Panc1 (cell line): ENCODE measurements at regions not wholly inside any gene's neighbourhood (a gene's known extent, or its start where the extent isn't known, plus 50 kb on each side); places are given as distances from the start of the nearest gene placed in this dataset.

Experiments
- ATAC-seq: fragments of 200-7000 bp; cut with Tn5 transposase; 2 replicates; pipeline ENCODE4 v1.9.1; 2020; ENCODE audit warnings: mild to moderate bottlenecking, moderate library complexity
- BruUV-seq: library from RNA; stranded (reverse); fragments of 400-500 nt; replicated peaks from 2 replicates; lab custom pipeline; 2021; lab: Mats Ljungman, UMichigan
- CTCF ChIA-PET: fragments of 300-600 bp; sonication (Branson Sonifier 250); formaldehyde crosslinking; loops from one replicate; lab custom pipeline; 2022; ENCODE audit warnings: antibody characterized with exemption; lab: Charles Lee
- POLR2A ChIA-PET: fragments of 300-600 bp; sonication (Branson Sonifier 250); formaldehyde crosslinking; loops from one replicate; lab custom pipeline; 2022; ENCODE audit warnings: antibody characterized with exemption; lab: Charles Lee
- DNase-seq: peaks from one replicate; pipeline ENCODE4 v3.0.0-alpha.2; 2010; ENCODE audit warnings: low read depth, low spot score
- H3K27ac ChIP-seq: 2 replicates; pipeline ENCODE4 v1.5.1; 2011; ENCODE audit warnings: mild to moderate bottlenecking, low read length, inconsistent platforms
- H3K27me3 ChIP-seq: fragments of 200-500 bp; sonication (Bioruptor generic); 2 replicates; pipeline ENCODE4 v1.6.0; 2014; ENCODE audit warnings: low read length, inconsistent platforms; ENCODE audit not compliant: control insufficient read depth, insufficient read depth
- H3K36me3 ChIP-seq: fragments of 200-500 bp; sonication (Bioruptor generic); 2 replicates; pipeline ENCODE4 v1.5.1; 2014; ENCODE audit warnings: inconsistent platforms, mild to moderate bottlenecking, low read length, moderate library complexity; ENCODE audit not compliant: control insufficient read depth, insufficient read depth
- H3K4me1 ChIP-seq: 2 replicates; pipeline ENCODE4 v1.5.1; 2011; ENCODE audit warnings: inconsistent platforms, mild to moderate bottlenecking, low read length, moderate library complexity; ENCODE audit not compliant: control insufficient read depth, insufficient read depth
- H3K4me3 ChIP-seq, 2 experiments: 2 replicates each; pipeline ENCODE4 v1.5.1; 2011 to 2012; ENCODE audit warnings: low read depth in 2 of 2, low read length in 2 of 2, mild to moderate bottlenecking in 2 of 2, inconsistent platforms in 1 of 2, moderate library complexity in 1 of 2
- H3K9me3 ChIP-seq: fragments of 200-500 bp; sonication (Bioruptor generic); 2 replicates; pipeline ENCODE4 v1.5.1; 2014; ENCODE audit warnings: low read depth, mild to moderate bottlenecking, inconsistent platforms, low read length, moderate library complexity; ENCODE audit not compliant: control insufficient read depth, insufficient read depth
- CTCF ChIP-seq: fragments of 450-650 bp; IDR thresholded peaks from 2 replicates; pipeline ENCODE4 v1.5.1; 2017; ENCODE audit warnings: mild to moderate bottlenecking
- POLR2AphosphoS5 ChIP-seq: IDR thresholded peaks from 2 replicates; pipeline ENCODE4 v1.6.1; 2012; ENCODE audit warnings: mild to moderate bottlenecking, low read depth, low read length, moderate library complexity
- REST ChIP-seq, 2 experiments: IDR thresholded peaks; 2 replicates each; pipeline ENCODE4 v1.6.1; 2011 to 2012; ENCODE audit warnings: low read depth in 2 of 2, control low read depth in 1 of 2, low read length in 1 of 2, mild to moderate bottlenecking in 1 of 2, moderate library complexity in 1 of 2; ENCODE audit not compliant: insufficient read depth in 1 of 2
- SIN3A ChIP-seq: IDR thresholded peaks from 2 replicates; pipeline ENCODE4 v1.6.1; 2012; ENCODE audit warnings: low read depth, mild to moderate bottlenecking, low read length, moderate library complexity, borderline replicate concordance; ENCODE audit not compliant: insufficient read depth
- TCF7L2 ChIP-seq: IDR thresholded peaks from 2 replicates; pipeline ENCODE4 v1.6.1; 2011; ENCODE audit warnings: mild to moderate bottlenecking, low read depth, low read length, inconsistent platforms
- in situ Hi-C: cut with HindIII; loops from 2 replicates; pipeline ENCODE4 v1.10.0; 2016; ENCODE audit warnings: low sequenced_read_pairs, low pct_unique_long_range_greater_than_20kb
- intact Hi-C: fragments of 100-400 bp; cut with micrococcal nuclease; formaldehyde crosslinking; loops from one replicate; pipeline ENCODE4 v1.10.0; 2022; ENCODE audit not compliant: unreplicated experiment

GRCh38 chr15:26472661-26473060 lies 300.2 kb downstream of the GABRB3 start:
- no peak overlapping the region for H3K27ac ChIP-seq
- DNase-seq (no peak), ATAC-seq (no peak)
- no peak overlapping the region for H3K4me3 ChIP-seq
- H3K36me3 ChIP-seq = no peaks in the 10 kb centered on the region
- ChIA-PET POLR2A (no interaction called here), CTCF (no interaction called here)
- H3K9me3 ChIP-seq = no peaks in the 10 kb centered on the region
- in situ Hi-C loops = no loop called here
- no peaks in the 10 kb centered on the region for H3K4me1 ChIP-seq
- TF ChIP-seq SIN3A (no peak), POLR2AphosphoS5 (no peak), CTCF (no peak), REST (IDR thresholded peaks at IDR 0.05; ENCODE audit: insufficient read depth in 1 of 2, low read depth in 2 of 2, low read length in 1 of 2) (no peak), TCF7L2 (no peak)
- intact Hi-C loops = no loop called here
- H3K27me3 ChIP-seq = no peaks in the 10 kb centered on the region
- BruUV-seq = no TSS peak

GRCh38 chr15:26461847-26462608 lies 310.8 kb downstream of the GABRB3 start:
- in situ Hi-C loops = no loop called here
- Histone ChIP-seq H3K4me1 (no peaks in the 10 kb centered on the region), H3K27ac (no peak overlapping the region), H3K9me3 (no peaks in the 10 kb centered on the region), H3K36me3 (no peaks in the 10 kb centered on the region), H3K27me3 (no peaks in the 10 kb centered on the region), H3K4me3 (no peak overlapping the region)
- no TSS peak for BruUV-seq
- POLR2A ChIA-PET = no interaction called here
- CTCF ChIA-PET = no interaction called here
- ATAC-seq = no peak
- intact Hi-C loops = no loop called here
- TF ChIP-seq SIN3A (no peak), CTCF (no peak), TCF7L2 (no peak), POLR2AphosphoS5 (no peak), REST (IDR thresholded peaks at IDR 0.05; ENCODE audit: insufficient read depth in 1 of 2, low read depth in 2 of 2, low read length in 1 of 2) (no peak)
- no peak for DNase-seq
